ENCODE measurements at regions not wholly inside any gene's neighbourhood (a gene's known extent, or its start where the extent isn't known, plus 50 kb on each side); places are given as distances from the start of the nearest gene placed in this dataset.

DNA sequence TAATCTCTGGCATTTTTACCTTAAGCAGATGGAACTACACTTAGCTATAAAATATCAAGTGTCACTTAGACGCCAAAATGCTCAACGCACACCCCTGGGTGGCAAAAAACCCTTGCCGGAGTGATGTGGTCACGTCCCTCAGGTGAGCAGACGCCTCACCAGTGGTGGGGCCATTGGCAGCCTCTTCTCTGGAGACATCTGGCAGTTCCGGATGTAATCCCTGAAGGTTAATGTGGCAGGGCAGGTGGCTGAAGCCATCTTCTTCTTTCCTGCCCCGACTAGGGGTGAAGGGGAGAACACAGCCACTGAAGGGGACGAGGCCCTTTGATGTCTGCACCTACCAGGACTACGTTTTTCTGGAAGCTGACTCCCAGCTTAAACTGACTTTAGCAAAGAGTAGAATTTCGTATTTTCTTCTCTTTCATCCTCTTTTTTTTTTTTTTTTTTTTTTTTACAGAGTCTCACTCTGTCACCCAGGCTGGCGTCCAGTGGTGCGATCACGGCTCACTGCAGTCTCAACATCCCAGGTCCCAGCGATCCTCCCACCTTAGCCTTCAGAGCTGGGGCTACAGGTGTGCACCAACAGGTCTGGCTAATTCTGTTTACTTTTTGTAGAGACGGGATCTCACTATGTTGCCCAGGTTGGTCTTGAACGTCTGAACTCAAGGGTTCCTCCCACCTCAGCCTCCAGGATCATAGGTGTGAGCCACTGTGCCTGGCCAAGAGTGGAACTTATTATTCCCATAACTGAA lies 152.1 kb downstream of the TTLL2 start:
- TF ChIP-seq EZH2 (IDR thresholded peaks at IDR 0.05; ENCODE audit: borderline replicate concordance, low read length), result no peak
- TF ChIP-seq, protein P1, sequence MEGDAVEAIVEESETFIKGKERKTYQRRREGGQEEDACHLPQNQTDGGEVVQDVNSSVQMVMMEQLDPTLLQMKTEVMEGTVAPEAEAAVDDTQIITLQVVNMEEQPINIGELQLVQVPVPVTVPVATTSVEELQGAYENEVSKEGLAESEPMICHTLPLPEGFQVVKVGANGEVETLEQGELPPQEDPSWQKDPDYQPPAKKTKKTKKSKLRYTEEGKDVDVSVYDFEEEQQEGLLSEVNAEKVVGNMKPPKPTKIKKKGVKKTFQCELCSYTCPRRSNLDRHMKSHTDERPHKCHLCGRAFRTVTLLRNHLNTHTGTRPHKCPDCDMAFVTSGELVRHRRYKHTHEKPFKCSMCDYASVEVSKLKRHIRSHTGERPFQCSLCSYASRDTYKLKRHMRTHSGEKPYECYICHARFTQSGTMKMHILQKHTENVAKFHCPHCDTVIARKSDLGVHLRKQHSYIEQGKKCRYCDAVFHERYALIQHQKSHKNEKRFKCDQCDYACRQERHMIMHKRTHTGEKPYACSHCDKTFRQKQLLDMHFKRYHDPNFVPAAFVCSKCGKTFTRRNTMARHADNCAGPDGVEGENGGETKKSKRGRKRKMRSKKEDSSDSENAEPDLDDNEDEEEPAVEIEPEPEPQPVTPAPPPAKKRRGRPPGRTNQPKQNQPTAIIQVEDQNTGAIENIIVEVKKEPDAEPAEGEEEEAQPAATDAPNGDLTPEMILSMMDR (IDR thresholded peaks at IDR 0.05; ENCODE audit: low read length), result no peak

All from OCI-LY1 (cell line).